Nephron (organoid): ENCODE measurements at regions not wholly inside any gene's neighbourhood (a gene's known extent, or its start where the extent isn't known, plus 50 kb on each side); places are given as distances from the start of the nearest gene placed in this dataset.

Source experiments
- H3K27ac Mint-ChIP-seq, 3 experiments: 2 replicates each; pipeline ENCODE4 v1.8.0; 2020; ENCODE audit warnings: mixed read lengths in 3 of 3, mild to moderate bottlenecking in 2 of 3, moderate library complexity in 1 of 3
- H3K27me3 Mint-ChIP-seq: 2 replicates; pipeline ENCODE4 v1.8.0; 2021; ENCODE audit warnings: low read depth, mild to moderate bottlenecking, moderate library complexity, mixed read lengths
- H3K36me3 Mint-ChIP-seq: 2 replicates; pipeline ENCODE4 v1.8.0; 2020; ENCODE audit warnings: low read depth, mixed read lengths
- H3K4me1 Mint-ChIP-seq: 2 replicates; pipeline ENCODE4 v1.8.0; 2020; ENCODE audit warnings: mixed read lengths
- H3K4me3 Mint-ChIP-seq, 3 experiments: 2 replicates each; pipeline ENCODE4 v1.8.0; 2020; ENCODE audit warnings: mild to moderate bottlenecking in 3 of 3, mixed read lengths in 3 of 3, moderate library complexity in 2 of 3
- H3K9me3 Mint-ChIP-seq: 2 replicates; pipeline ENCODE4 v1.8.0; 2020; ENCODE audit warnings: mixed read lengths
- CTCF ChIP-seq, 3 experiments: fragments of 200-600 bp; sonication (generic); IDR thresholded peaks; one replicate each; pipeline ENCODE4 v1.5.0; 2021; ENCODE audit warnings: antibody characterized with exemption in 3 of 3; ENCODE audit not compliant: unreplicated experiment in 3 of 3

GRCh38 chr1:95994643-95995042, 726.9 kb upstream of the PTBP2 start:
- peaks cover 3% of the 10 kb centered on the region for H3K9me3 Mint-ChIP-seq

GRCh38 chr1:96002201-96002600, 719.4 kb upstream of the PTBP2 start:
- no peaks in the 10 kb centered on the region for H3K4me1 Mint-ChIP-seq
- H3K27me3 Mint-ChIP-seq: no peaks in the 10 kb centered on the region
- H3K36me3 Mint-ChIP-seq: no peaks in the 10 kb centered on the region
- H3K9me3 Mint-ChIP-seq: peaks cover 4% of the 10 kb centered on the region
- no peak for TF ChIP-seq CTCF (IDR thresholded peaks at IDR 0.05; ENCODE audit: unreplicated experiment in 3 of 3)
- no peak overlapping the region for H3K4me3 Mint-ChIP-seq
- no peak overlapping the region for H3K27ac Mint-ChIP-seq

More at GRCh38 chr1:95994643-95995042, 726.9 kb upstream of the PTBP2 start:
- no peak for TF ChIP-seq CTCF (IDR thresholded peaks at IDR 0.05; ENCODE audit: unreplicated experiment in 3 of 3)
- H3K36me3 Mint-ChIP-seq: no peaks in the 10 kb centered on the region
- no peaks in the 10 kb centered on the region for H3K4me1 Mint-ChIP-seq
- no peak overlapping the region for H3K27ac Mint-ChIP-seq
- H3K27me3 Mint-ChIP-seq: no peaks in the 10 kb centered on the region
- no peak overlapping the region for H3K4me3 Mint-ChIP-seq

GRCh38 chr1:96002969-96003964, 718.3 kb upstream of the PTBP2 start:
- Mint-ChIP-seq H3K27ac (no peak overlapping the region), H3K27me3 (no peaks in the 10 kb centered on the region), H3K4me1 (no peaks in the 10 kb centered on the region), H3K9me3 (peaks cover 4% of the 10 kb centered on the region), H3K36me3 (no peaks in the 10 kb centered on the region), H3K4me3 (no peak overlapping the region)
- no peak for TF ChIP-seq CTCF (IDR thresholded peaks at IDR 0.05; ENCODE audit: unreplicated experiment in 3 of 3)

GRCh38 chr1:96009831-96010434, 711.7 kb upstream of the PTBP2 start:
- H3K27me3 Mint-ChIP-seq: no peaks in the 10 kb centered on the region
- H3K36me3 Mint-ChIP-seq: no peaks in the 10 kb centered on the region
- no peak overlapping the region for H3K4me3 Mint-ChIP-seq
- peak overlapping the region in 1 of 3 experiments; percentile 60 for H3K27ac Mint-ChIP-seq
- no peaks in the 10 kb centered on the region for H3K9me3 Mint-ChIP-seq
- peaks cover 10% of the 10 kb centered on the region for H3K4me1 Mint-ChIP-seq
- no peak for TF ChIP-seq CTCF (IDR thresholded peaks at IDR 0.05; ENCODE audit: unreplicated experiment in 3 of 3)

- no peaks in the 10 kb centered on the region for H3K27me3 Mint-ChIP-seq
- H3K4me1 Mint-ChIP-seq: peaks cover 10% of the 10 kb centered on the region
- no peak overlapping the region for H3K4me3 Mint-ChIP-seq
- peak overlapping the region in 1 of 3 experiments; percentile 47 for H3K27ac Mint-ChIP-seq
- H3K36me3 Mint-ChIP-seq: no peaks in the 10 kb centered on the region
- no peak for TF ChIP-seq CTCF (IDR thresholded peaks at IDR 0.05; ENCODE audit: unreplicated experiment in 3 of 3)
- no peaks in the 10 kb centered on the region for H3K9me3 Mint-ChIP-seq
Measured at GRCh38 chr1:96011606-96012005, 710.0 kb upstream of the PTBP2 start.
